ENCODE measurements at regions not wholly inside any gene's neighbourhood (a gene's known extent, or its start where the extent isn't known, plus 50 kb on each side); places are given as distances from the start of the nearest gene placed in this dataset.

- no peak for DNase-seq
These were observed 326.8 kb upstream of the RTL1 start for GRCh38 chr14:101230161-101230850.

GRCh38 chr14:101230851-101231550 lies 327.5 kb upstream of the RTL1 start:
- no peak for DNase-seq

- DNase-seq = no peak
These were observed 328.3 kb upstream of the RTL1 start for GRCh38 chr14:101231828-101232227.

- peak; percentile 48 for DNase-seq
These were observed 328.8 kb upstream of the DIO3 start for GRCh38 chr14:101232340-101233020.

- DNase-seq = peak; percentile 67
These were observed 328.3 kb upstream of the DIO3 start for GRCh38 chr14:101233021-101233366.

GRCh38 chr14:101233391-101233790 lies 327.9 kb upstream of the DIO3 start:
- no peak for DNase-seq

- DNase-seq = no peak
These were observed 327.5 kb upstream of the DIO3 start for GRCh38 chr14:101233808-101234207.

GRCh38 chr14:101234244-101234937 lies 326.9 kb upstream of the DIO3 start:
- peak; percentile 68 for DNase-seq

- no peak for DNase-seq
These were observed 326.3 kb upstream of the DIO3 start for GRCh38 chr14:101234999-101235334.

- peak; percentile 77 for DNase-seq
These were observed 325.8 kb upstream of the DIO3 start for GRCh38 chr14:101235335-101236103.

GRCh38 chr14:101236496-101237251 lies 324.6 kb upstream of the DIO3 start:
- no peak for DNase-seq

GRCh38 chr14:101237252-101237616 lies 324.1 kb upstream of the DIO3 start:
- DNase-seq = no peak

- DNase-seq = no peak
These were observed 322.2 kb upstream of the DIO3 start for GRCh38 chr14:101239065-101239464.

GRCh38 chr14:101241147-101241546 lies 320.1 kb upstream of the DIO3 start:
- DNase-seq = no peak

- DNase-seq = no peak
These were observed 319.5 kb upstream of the DIO3 start for GRCh38 chr14:101241807-101242278.

- no peak for DNase-seq
These were observed 318.6 kb upstream of the DIO3 start for GRCh38 chr14:101242442-101243385.

- DNase-seq = no peak
These were observed 317.5 kb upstream of the DIO3 start for GRCh38 chr14:101243587-101244338.

- no peak for DNase-seq
These were observed 314.1 kb upstream of the DIO3 start for GRCh38 chr14:101246894-101247841.

Data from tongue (tissue), 1 donor.